ENCODE measurements at regions not wholly inside any gene's neighbourhood (a gene's known extent, or its start where the extent isn't known, plus 50 kb on each side); places are given as distances from the start of the nearest gene placed in this dataset.
"Not testable (repeated sequence)": the region's sequence is repeated elsewhere in the genome, so short reads cannot be mapped to it uniquely, and the experiment has no call there.

DNA sequence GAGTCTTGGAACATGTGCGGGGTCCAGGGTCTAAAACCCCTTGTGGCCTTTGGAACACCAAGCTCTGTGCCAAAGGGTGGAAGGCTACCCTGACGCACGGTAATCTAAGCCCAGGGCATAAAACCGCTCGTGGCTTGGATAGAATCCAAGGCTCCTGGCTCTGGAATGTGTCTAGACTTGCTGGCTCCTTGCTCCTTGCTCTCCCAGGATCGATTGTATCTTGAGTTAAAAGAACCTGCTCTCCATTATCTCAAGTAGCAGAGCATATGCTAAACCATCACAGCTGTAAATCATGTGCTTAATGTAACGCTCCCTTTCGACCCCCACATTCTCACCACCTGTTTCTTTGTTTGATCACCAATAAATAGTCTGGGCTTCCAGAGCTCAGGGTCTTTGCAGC, 50.3 kb downstream of the TLCD4 start:
- not testable (repeated sequence) for BruUV-seq (replicated peaks); H3K27me3 Mint-ChIP-seq (ENCODE audit: unreplicated experiment); H3K9me3 Mint-ChIP-seq (ENCODE audit: low read depth, unreplicated experiment)
- CTCF ChIA-PET = interaction anchor here (0.9 kb wide), 1 partner anchor 66 kb away, joined by 3 read pairs; the partner anchor contains the start of gene RWDD3
- Mint-ChIP-seq H3K4me1 (ENCODE audit: low read depth, unreplicated experiment) (peaks cover 50% of the 10 kb centered on the region), H3K4me3 (ENCODE audit: low read depth, unreplicated experiment) (peak overlapping the region; percentile 27), H3K36me3 (ENCODE audit: insufficient read depth, unreplicated experiment) (peaks cover 19% of the 10 kb centered on the region), H3K27ac (ENCODE audit: unreplicated experiment) (peak overlapping the region; percentile 77)
- intact Hi-C loops (cut with micrococcal nuclease; ENCODE audit: unreplicated experiment) = loop anchor here (5.0 kb wide), 1 partner anchor 50 kb away; the partner anchor contains the start of gene TLCD4
- DNase-seq = peak; percentile 82

DNA sequence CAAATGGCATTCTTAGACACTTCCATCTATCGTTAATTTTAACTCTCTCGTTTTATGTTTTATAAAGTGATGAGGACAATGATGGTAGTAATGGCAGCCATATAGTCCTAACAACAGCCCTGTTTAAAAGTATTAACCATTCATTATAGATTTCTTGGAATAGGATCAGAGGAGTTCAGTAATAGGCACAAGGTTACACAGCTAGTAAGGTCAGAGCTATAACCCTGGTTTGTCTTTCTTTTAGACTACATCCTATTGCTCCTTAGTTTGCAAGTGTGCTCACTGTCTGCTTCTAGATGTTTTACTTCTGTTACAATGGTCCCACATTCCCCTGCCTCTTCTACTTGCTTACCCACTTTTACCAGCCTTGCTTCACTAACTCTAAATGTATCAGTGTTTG, 50.9 kb downstream of the TLCD4 start:
- peak overlapping the region; percentile 77 for H3K27ac Mint-ChIP-seq (ENCODE audit: unreplicated experiment)
- H3K27me3 Mint-ChIP-seq (ENCODE audit: unreplicated experiment) = no peaks in the 10 kb centered on the region
- BruUV-seq (replicated peaks) = no TSS peak
- DNase-seq = no peak
- H3K36me3 Mint-ChIP-seq (ENCODE audit: insufficient read depth, unreplicated experiment) = peaks cover 19% of the 10 kb centered on the region
- H3K4me3 Mint-ChIP-seq (ENCODE audit: low read depth, unreplicated experiment) = peak overlapping the region; percentile 27
- peaks cover 4% of the 10 kb centered on the region for H3K9me3 Mint-ChIP-seq (ENCODE audit: low read depth, unreplicated experiment)
- H3K4me1 Mint-ChIP-seq (ENCODE audit: low read depth, unreplicated experiment) = peaks cover 52% of the 10 kb centered on the region
- TF ChIP-seq, protein P1, sequence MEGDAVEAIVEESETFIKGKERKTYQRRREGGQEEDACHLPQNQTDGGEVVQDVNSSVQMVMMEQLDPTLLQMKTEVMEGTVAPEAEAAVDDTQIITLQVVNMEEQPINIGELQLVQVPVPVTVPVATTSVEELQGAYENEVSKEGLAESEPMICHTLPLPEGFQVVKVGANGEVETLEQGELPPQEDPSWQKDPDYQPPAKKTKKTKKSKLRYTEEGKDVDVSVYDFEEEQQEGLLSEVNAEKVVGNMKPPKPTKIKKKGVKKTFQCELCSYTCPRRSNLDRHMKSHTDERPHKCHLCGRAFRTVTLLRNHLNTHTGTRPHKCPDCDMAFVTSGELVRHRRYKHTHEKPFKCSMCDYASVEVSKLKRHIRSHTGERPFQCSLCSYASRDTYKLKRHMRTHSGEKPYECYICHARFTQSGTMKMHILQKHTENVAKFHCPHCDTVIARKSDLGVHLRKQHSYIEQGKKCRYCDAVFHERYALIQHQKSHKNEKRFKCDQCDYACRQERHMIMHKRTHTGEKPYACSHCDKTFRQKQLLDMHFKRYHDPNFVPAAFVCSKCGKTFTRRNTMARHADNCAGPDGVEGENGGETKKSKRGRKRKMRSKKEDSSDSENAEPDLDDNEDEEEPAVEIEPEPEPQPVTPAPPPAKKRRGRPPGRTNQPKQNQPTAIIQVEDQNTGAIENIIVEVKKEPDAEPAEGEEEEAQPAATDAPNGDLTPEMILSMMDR (IDR thresholded peaks at IDR 0.05; ENCODE audit: unreplicated experiment) = no peak
- CTCF ChIA-PET = interaction anchor here (0.9 to 1.1 kb wide), 2 partner anchors 10 to 66 kb away, joined by 3 read pairs; partner anchors contain the start of gene RWDD3
- intact Hi-C loops (cut with micrococcal nuclease; ENCODE audit: unreplicated experiment) = loop anchor here (5.0 kb wide), 1 partner anchor 51 kb away; the partner anchor contains the start of gene TLCD4

DNA sequence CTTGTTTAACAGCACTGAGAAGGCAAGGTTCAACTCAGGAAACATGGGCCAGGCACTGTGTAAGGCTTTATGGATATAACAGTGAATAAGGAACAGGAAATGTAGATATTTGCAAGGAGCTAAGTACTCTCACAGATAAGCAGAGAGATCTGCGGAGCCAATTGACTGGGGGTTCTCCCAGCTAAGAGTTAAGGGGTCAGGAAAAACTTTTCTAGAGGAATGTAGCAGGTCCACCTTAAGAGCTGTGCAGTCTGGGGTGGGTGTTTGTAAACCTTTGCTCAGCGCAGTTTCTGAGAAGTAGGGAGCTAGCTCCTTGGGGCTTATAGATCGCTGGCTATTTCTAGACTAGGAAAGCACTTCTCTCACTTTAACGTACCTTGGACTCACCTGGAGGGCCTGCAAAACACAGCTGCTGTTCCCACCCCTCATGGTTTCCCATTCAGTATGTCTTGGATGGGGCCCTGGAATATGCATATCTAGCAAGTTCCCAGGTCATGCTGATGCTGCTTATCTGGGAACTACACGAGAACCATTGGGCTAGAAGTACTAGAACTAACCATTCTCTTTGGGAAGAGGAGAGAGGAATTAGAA, 51.7 kb downstream of the TLCD4 start:
- TF ChIP-seq, protein P1 (IDR thresholded peaks at IDR 0.05; ENCODE audit: unreplicated experiment) = no peak
- intact Hi-C loops (cut with micrococcal nuclease; ENCODE audit: unreplicated experiment) = loop anchor here (1.0 to 5.0 kb wide), 2 partner anchors 52 to 58 kb away; partner anchors contain the start of gene TLCD4
- H3K27ac Mint-ChIP-seq (ENCODE audit: unreplicated experiment) = peak overlapping the region; percentile 77

DNA sequence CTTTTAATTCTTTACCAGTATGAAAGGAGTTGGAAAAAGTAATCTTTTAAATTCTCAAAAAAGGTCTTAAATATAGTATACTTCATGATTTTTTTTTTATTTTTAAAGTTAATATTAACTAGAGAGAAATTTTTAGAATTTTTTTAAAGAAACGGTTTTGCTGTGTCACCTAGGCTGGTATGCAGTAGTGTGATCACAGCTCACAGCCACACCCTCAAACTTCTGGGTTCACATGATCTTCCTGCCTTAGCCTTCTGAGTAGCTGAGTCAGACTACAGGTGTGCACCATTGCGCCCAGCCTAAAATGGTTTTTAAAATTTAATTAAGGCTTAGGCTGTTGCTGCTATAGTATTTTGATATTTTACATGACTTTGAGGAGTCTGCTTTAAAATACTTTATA, 52.4 kb downstream of the TLCD4 start:
- Mint-ChIP-seq H3K27me3 (ENCODE audit: unreplicated experiment) (no peaks in the 10 kb centered on the region), H3K4me1 (ENCODE audit: low read depth, unreplicated experiment) (peaks cover 52% of the 10 kb centered on the region), H3K36me3 (ENCODE audit: insufficient read depth, unreplicated experiment) (peaks cover 14% of the 10 kb centered on the region), H3K9me3 (ENCODE audit: low read depth, unreplicated experiment) (peaks cover 2% of the 10 kb centered on the region), H3K27ac (ENCODE audit: unreplicated experiment) (peak overlapping the region; percentile 77), H3K4me3 (ENCODE audit: low read depth, unreplicated experiment) (peak overlapping the region; percentile 53)
- CTCF ChIA-PET = interaction anchor here (0.5 to 1.4 kb wide), 2 partner anchors 28 to 64 kb away, joined by 3 to 6 read pairs; partner anchors contain the start of gene RWDD3
- no TSS peak for BruUV-seq (replicated peaks)
- TF ChIP-seq, protein P1 (IDR thresholded peaks at IDR 0.05; ENCODE audit: unreplicated experiment) = no peak
- peak; percentile 73 for DNase-seq
- intact Hi-C loops (cut with micrococcal nuclease; ENCODE audit: unreplicated experiment) = loop anchor here (1.0 to 5.0 kb wide), 2 partner anchors 52 to 58 kb away; partner anchors contain the start of gene TLCD4

More for the DNA sequence above, 51.7 kb downstream of the TLCD4 start:
- Mint-ChIP-seq H3K27me3 (ENCODE audit: unreplicated experiment) (no peaks in the 10 kb centered on the region), H3K4me3 (ENCODE audit: low read depth, unreplicated experiment) (peak overlapping the region; percentile 53), H3K9me3 (ENCODE audit: low read depth, unreplicated experiment) (peaks cover 2% of the 10 kb centered on the region), H3K36me3 (ENCODE audit: insufficient read depth, unreplicated experiment) (peaks cover 19% of the 10 kb centered on the region), H3K4me1 (ENCODE audit: low read depth, unreplicated experiment) (peaks cover 52% of the 10 kb centered on the region)
- BruUV-seq (replicated peaks) = no TSS peak
- CTCF ChIA-PET = interaction anchor here (0.5 to 1.4 kb wide), 3 partner anchors 9 to 65 kb away, joined by 3 to 6 read pairs (median 3); partner anchors contain the start of gene RWDD3
- peak; percentile 27 for DNase-seq
